ENCODE measurements at regions not wholly inside any gene's neighbourhood (a gene's known extent, or its start where the extent isn't known, plus 50 kb on each side); places are given as distances from the start of the nearest gene placed in this dataset.

DNA sequence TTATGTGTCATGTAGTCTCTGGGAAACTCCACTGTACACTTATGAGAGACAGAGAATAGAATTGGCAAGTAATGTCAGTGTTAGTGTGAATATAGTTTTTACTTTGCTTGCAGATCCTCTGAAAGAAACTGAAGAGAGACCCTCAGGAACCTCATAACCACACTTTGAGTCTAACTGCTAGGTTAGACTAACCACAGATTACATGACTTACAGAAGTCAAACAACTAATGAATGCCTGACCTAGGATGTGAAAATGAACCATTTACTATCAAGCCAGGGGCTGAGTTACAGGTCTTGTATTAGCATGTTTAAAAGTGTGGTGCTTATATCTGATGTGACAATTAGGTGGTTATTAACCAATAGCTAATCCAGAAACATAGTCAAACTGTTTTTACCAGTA lies 280.4 kb upstream of the LRATD1 start:
- Histone ChIP-seq H3K79me2 (ENCODE audit: insufficient read depth, low read length) (no peaks in the 10 kb centered on the region), H3K79me1 (ENCODE audit: insufficient read depth, low read depth, low read length, poor library complexity, severe bottlenecking) (no peaks in the 10 kb centered on the region), H3K27ac (ENCODE audit: insufficient read length, low read depth, low read length) (no peak overlapping the region), H2BK5ac (ENCODE audit: insufficient read length, low read length) (no peak overlapping the region), H3K14ac (ENCODE audit: insufficient read depth, low read length) (no peak overlapping the region), H2BK15ac (ENCODE audit: low read depth, low read length) (no peak overlapping the region), H2BK120ac (ENCODE audit: low read depth, low read length, poor library complexity, severe bottlenecking) (no peak overlapping the region), H3K56ac (ENCODE audit: insufficient read length, low read depth, low read length) (no peak overlapping the region), H3K9me3 (ENCODE audit: control insufficient read depth, low read depth, low read length) (no peaks in the 10 kb centered on the region), H3K23me2 (ENCODE audit: insufficient read length, low read depth, low read length, poor library complexity, severe bottlenecking) (no peaks in the 10 kb centered on the region), H4K8ac (replicated peaks; ENCODE audit: insufficient read length, low read depth, low read length) (no peak overlapping the region), H3K4ac (ENCODE audit: low read depth, low read length) (no peak overlapping the region), H4K5ac (ENCODE audit: insufficient read length, low read depth, low read length) (no peak overlapping the region), H3K4me2 (ENCODE audit: insufficient read depth, insufficient read length, low read length) (no peak overlapping the region), H4K91ac (ENCODE audit: insufficient read length, low read depth, low read length) (no peak overlapping the region), H3K27me3 (ENCODE audit: insufficient read depth, low read length) (no peaks in the 10 kb centered on the region), H3K9ac (ENCODE audit: extremely low read depth, insufficient read length, low read length) (no peak overlapping the region), H2AK5ac (ENCODE audit: insufficient read length, low read length) (no peak overlapping the region), H3K23ac (ENCODE audit: insufficient read length, low read depth, low read length) (no peak overlapping the region), H2AFZ (ENCODE audit: low read length) (no peak overlapping the region), H2BK20ac (ENCODE audit: low read depth, low read length, poor library complexity, severe bottlenecking) (no peak overlapping the region), H3K4me1 (ENCODE audit: insufficient read depth, low read length) (no peaks in the 10 kb centered on the region; the same call in 1 of the 2 replicates), H2BK12ac (ENCODE audit: insufficient read length, low read depth, low read length) (no peak overlapping the region), H3T11ph (ENCODE audit: low read length) (no peak overlapping the region), H3K18ac (ENCODE audit: insufficient read length, low read depth, low read length) (no peak overlapping the region), H4K20me1 (ENCODE audit: control insufficient read depth, insufficient read depth, insufficient read length) (no peaks in the 10 kb centered on the region)
- no peak overlapping the region for H3K4me3 Mint-ChIP-seq
- TF ChIP-seq, protein P1, sequence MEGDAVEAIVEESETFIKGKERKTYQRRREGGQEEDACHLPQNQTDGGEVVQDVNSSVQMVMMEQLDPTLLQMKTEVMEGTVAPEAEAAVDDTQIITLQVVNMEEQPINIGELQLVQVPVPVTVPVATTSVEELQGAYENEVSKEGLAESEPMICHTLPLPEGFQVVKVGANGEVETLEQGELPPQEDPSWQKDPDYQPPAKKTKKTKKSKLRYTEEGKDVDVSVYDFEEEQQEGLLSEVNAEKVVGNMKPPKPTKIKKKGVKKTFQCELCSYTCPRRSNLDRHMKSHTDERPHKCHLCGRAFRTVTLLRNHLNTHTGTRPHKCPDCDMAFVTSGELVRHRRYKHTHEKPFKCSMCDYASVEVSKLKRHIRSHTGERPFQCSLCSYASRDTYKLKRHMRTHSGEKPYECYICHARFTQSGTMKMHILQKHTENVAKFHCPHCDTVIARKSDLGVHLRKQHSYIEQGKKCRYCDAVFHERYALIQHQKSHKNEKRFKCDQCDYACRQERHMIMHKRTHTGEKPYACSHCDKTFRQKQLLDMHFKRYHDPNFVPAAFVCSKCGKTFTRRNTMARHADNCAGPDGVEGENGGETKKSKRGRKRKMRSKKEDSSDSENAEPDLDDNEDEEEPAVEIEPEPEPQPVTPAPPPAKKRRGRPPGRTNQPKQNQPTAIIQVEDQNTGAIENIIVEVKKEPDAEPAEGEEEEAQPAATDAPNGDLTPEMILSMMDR (conservative IDR thresholded peaks at IDR 0.05): no peak
- H3K27ac Mint-ChIP-seq: no peak overlapping the region
- H3K4me1 Mint-ChIP-seq: peaks cover 4 to 5% of the 10 kb centered on the region in 2 experiments; a peak in 3 of 4 replicates
- H3K9me3 Mint-ChIP-seq: no peaks in the 10 kb centered on the region
- no peak for DNase-seq
- no peaks in the 10 kb centered on the region; a peak in 1 of 7 replicates for H3K36me3 Mint-ChIP-seq (ENCODE audit: insufficient read depth in 1 of 3, low read depth in 3 of 3)
- no peaks in the 10 kb centered on the region for H3K27me3 Mint-ChIP-seq (ENCODE audit: low read depth)
